SK-N-SH (cell line): ENCODE measurements at regions not wholly inside any gene's neighbourhood (a gene's known extent, or its start where the extent isn't known, plus 50 kb on each side); places are given as distances from the start of the nearest gene placed in this dataset.

ENCODE experiments used
- CTCF ChIA-PET: fragments of 300-600, 350-600 bp; formaldehyde crosslinking; extraction: SDS; loops from one replicate; lab custom pipeline; 2021; lab: Yijun Ruan, JAX
- POLR2A ChIA-PET: fragments of 350-600 bp; sonication (Branson Sonifier 250); formaldehyde crosslinking; extraction: SDS; loops from one replicate; lab custom pipeline; 2020; ENCODE audit warnings: antibody characterized with exemption, inconsistent platforms; lab: Yijun Ruan, JAX
- DNase-seq: peaks from one replicate; pipeline ENCODE4 v3.0.0; 2012
- H2AFZ ChIP-seq: fragments of 200-600 bp; sonication (generic); 2 replicates; pipeline ENCODE4 v1.8.1; 2016; ENCODE audit warnings: antibody characterized with exemption, mild to moderate bottlenecking, low read depth
- H3F3A ChIP-seq: fragments of 200-600 bp; sonication (generic); replicated peaks from 2 replicates; pipeline ENCODE3; 2016; ENCODE audit warnings: antibody characterized with exemption, mild to moderate bottlenecking; ENCODE audit not compliant: insufficient read depth
- H3K27ac ChIP-seq, 2 experiments: fragments of 200-500 bp in 1 of 2; fragments of 200-600 bp in 1 of 2; sonication (Bioruptor generic) in 1 of 2; sonication (generic), shearing (Covaris generic) in 1 of 2; 2 replicates each; pipeline versions ENCODE4 v1.5.1 to v1.6.1; 2014 to 2016; ENCODE audit warnings: low read depth in 2 of 2, inconsistent platforms in 1 of 2, low read length in 1 of 2, mild to moderate bottlenecking in 1 of 2, mixed read lengths in 1 of 2
- H3K27me3 ChIP-seq: fragments of 200-600 bp; sonication (generic), shearing (Covaris generic); 2 replicates; pipeline ENCODE4 v1.6.1; 2016; ENCODE audit warnings: mixed run types; ENCODE audit not compliant: insufficient read depth
- H3K36me3 ChIP-seq, 2 experiments: fragments of 200-500 bp in 1 of 2; fragments of 200-600 bp in 1 of 2; sonication (Bioruptor generic) in 1 of 2; sonication (generic) in 1 of 2; replicated peaks in 1 of 2; 2 replicates each; pipeline versions ENCODE3 to v1.5.1; 2014 to 2016; ENCODE audit warnings: low read length in 1 of 2, mild to moderate bottlenecking in 1 of 2; ENCODE audit not compliant: insufficient read depth in 2 of 2, control insufficient read depth in 1 of 2
- H3K4me1 ChIP-seq, 2 experiments: fragments of 200-500 bp in 1 of 2; fragments of 200-600 bp in 1 of 2; sonication (Bioruptor generic) in 1 of 2; sonication (generic), shearing (Covaris generic) in 1 of 2; 2 replicates each; pipeline versions ENCODE4 v1.5.1 to v1.6.1; 2014 to 2016; ENCODE audit warnings: low read depth in 1 of 2, low read length in 1 of 2, mixed run types in 1 of 2; ENCODE audit not compliant: insufficient read depth in 2 of 2, control insufficient read depth in 1 of 2
- H3K4me2 ChIP-seq: fragments of 200-600 bp; sonication (generic), shearing (Covaris generic); 2 replicates; pipeline ENCODE4 v1.6.1; 2017; ENCODE audit warnings: mixed run types
- H3K4me3 ChIP-seq, 2 experiments: fragments of 200-500 bp in 1 of 2; fragments of 200-600 bp in 1 of 2; sonication (Bioruptor generic) in 1 of 2; sonication (generic), shearing (Covaris generic) in 1 of 2; 2 replicates each; pipeline versions ENCODE4 v1.5.1 to v1.8.1; 2014 to 2016; ENCODE audit warnings: low read depth in 2 of 2, inconsistent platforms in 1 of 2, low read length in 1 of 2, mild to moderate bottlenecking in 1 of 2, mixed read lengths in 1 of 2, moderate library complexity in 1 of 2
- H3K79me2 ChIP-seq: fragments of 200-600 bp; sonication (generic); 2 replicates; pipeline ENCODE4 v1.8.1; 2017; ENCODE audit warnings: mild to moderate bottlenecking; ENCODE audit not compliant: insufficient read depth
- H3K9ac ChIP-seq: fragments of 200-600 bp; sonication (generic); 2 replicates; pipeline ENCODE4 v1.6.1; 2017; ENCODE audit warnings: mixed run types
- H3K9me2 ChIP-seq: fragments of 200-600 bp; sonication (generic); 2 replicates; pipeline ENCODE4 v1.6.1; 2017; ENCODE audit warnings: mixed run types
- H3K9me3 ChIP-seq: fragments of 200-600 bp; sonication (generic); 2 replicates; pipeline ENCODE4 v1.6.1; 2017; ENCODE audit warnings: mixed run types, mild to moderate bottlenecking, moderate library complexity
- H4K20me1 ChIP-seq: fragments of 200-600 bp; sonication (generic); 2 replicates; pipeline ENCODE4 v1.6.1; 2017; ENCODE audit warnings: mild to moderate bottlenecking, mixed run types; ENCODE audit not compliant: insufficient read depth
- ELF1 ChIP-seq: IDR thresholded peaks from 2 replicates; pipeline ENCODE4 v1.4.0; 2012
- EP300 ChIP-seq, 2 experiments: IDR thresholded peaks; 2 replicates each; pipeline versions ENCODE4 v1.4.0 to v1.6.1; 2012; ENCODE audit warnings: borderline replicate concordance in 1 of 2, low read depth in 1 of 2, low read length in 1 of 2
- FOXM1 ChIP-seq: IDR thresholded peaks from 2 replicates; pipeline ENCODE4 v1.4.0; 2012; ENCODE audit warnings: low read depth, mild to moderate bottlenecking
- MAX ChIP-seq: IDR thresholded peaks from 2 replicates; pipeline ENCODE4 v1.4.0; 2012; ENCODE audit warnings: low read depth
- MEF2A ChIP-seq: IDR thresholded peaks from 2 replicates; pipeline ENCODE4 v1.4.0; 2012; ENCODE audit warnings: low read depth, borderline replicate concordance
- MXI1 ChIP-seq: IDR thresholded peaks from 2 replicates; pipeline ENCODE4 v1.6.1; 2012; ENCODE audit warnings: mild to moderate bottlenecking, low read depth, low read length, improper control_type of control experiment
- NRF1 ChIP-seq: IDR thresholded peaks from 2 replicates; pipeline ENCODE4 v1.6.1; 2012; ENCODE audit warnings: low read depth, mild to moderate bottlenecking, low read length
- POLR2AphosphoS5 ChIP-seq: IDR thresholded peaks from 2 replicates; pipeline ENCODE4 v1.6.1; 2012; ENCODE audit warnings: low read depth, low read length
- RCOR1 ChIP-seq: fragments of 150-350 bp; IDR thresholded peaks from 2 replicates; pipeline ENCODE4 v1.6.1; 2017; ENCODE audit warnings: antibody characterized with exemption, low read length
- RXRA ChIP-seq: IDR thresholded peaks from 2 replicates; pipeline ENCODE4 v1.4.0; 2012; ENCODE audit warnings: low read depth, mild to moderate bottlenecking, borderline replicate concordance
- SIN3A ChIP-seq: IDR thresholded peaks from 2 replicates; pipeline ENCODE4 v1.6.1; 2012; ENCODE audit warnings: low read depth, mild to moderate bottlenecking, low read length, moderate library complexity, borderline replicate concordance
- SMC3 ChIP-seq: IDR thresholded peaks from 2 replicates; pipeline ENCODE4 v1.6.1; 2012; ENCODE audit warnings: low read depth, low read length, improper control_type of control experiment
- USF2 ChIP-seq: fragments of 150-350 bp; IDR thresholded peaks from 2 replicates; pipeline ENCODE4 v1.6.1; 2017; ENCODE audit warnings: antibody characterized with exemption, low read length, low read depth, borderline replicate concordance
- WGBS: methylation state at CpG from one replicate; pipeline ENCODE4 v1.1.6; 2017; ENCODE audit warnings: low lambda C conversion rate; 5-methylcytosine and 5-hydroxymethylcytosine counted together
- TF ChIP-seq, protein P1 (sequence below): IDR thresholded peaks from 2 replicates; pipeline ENCODE4 v1.6.1; 2012; ENCODE audit warnings: mild to moderate bottlenecking, low read depth, low read length, moderate library complexity
- TF ChIP-seq, protein P2 (sequence below): IDR thresholded peaks from 2 replicates; pipeline ENCODE4 v1.4.0; 2012; ENCODE audit warnings: low read depth, borderline replicate concordance
- TF ChIP-seq, protein P3 (sequence below): IDR thresholded peaks from 2 replicates; pipeline ENCODE4 v1.4.0; 2012; ENCODE audit warnings: low read depth, borderline replicate concordance
- TF ChIP-seq, protein P4 (sequence below): fragments of 200-600 bp; sonication (generic); IDR thresholded peaks from 2 replicates; pipeline ENCODE4 v1.6.1; 2017; ENCODE audit warnings: antibody characterized with exemption, mild to moderate bottlenecking, moderate library complexity

GRCh38 chr2:234827096-234827860 is 124.5 kb upstream of the SH3BP4 start (continued):
- TF ChIP-seq, protein P1, sequence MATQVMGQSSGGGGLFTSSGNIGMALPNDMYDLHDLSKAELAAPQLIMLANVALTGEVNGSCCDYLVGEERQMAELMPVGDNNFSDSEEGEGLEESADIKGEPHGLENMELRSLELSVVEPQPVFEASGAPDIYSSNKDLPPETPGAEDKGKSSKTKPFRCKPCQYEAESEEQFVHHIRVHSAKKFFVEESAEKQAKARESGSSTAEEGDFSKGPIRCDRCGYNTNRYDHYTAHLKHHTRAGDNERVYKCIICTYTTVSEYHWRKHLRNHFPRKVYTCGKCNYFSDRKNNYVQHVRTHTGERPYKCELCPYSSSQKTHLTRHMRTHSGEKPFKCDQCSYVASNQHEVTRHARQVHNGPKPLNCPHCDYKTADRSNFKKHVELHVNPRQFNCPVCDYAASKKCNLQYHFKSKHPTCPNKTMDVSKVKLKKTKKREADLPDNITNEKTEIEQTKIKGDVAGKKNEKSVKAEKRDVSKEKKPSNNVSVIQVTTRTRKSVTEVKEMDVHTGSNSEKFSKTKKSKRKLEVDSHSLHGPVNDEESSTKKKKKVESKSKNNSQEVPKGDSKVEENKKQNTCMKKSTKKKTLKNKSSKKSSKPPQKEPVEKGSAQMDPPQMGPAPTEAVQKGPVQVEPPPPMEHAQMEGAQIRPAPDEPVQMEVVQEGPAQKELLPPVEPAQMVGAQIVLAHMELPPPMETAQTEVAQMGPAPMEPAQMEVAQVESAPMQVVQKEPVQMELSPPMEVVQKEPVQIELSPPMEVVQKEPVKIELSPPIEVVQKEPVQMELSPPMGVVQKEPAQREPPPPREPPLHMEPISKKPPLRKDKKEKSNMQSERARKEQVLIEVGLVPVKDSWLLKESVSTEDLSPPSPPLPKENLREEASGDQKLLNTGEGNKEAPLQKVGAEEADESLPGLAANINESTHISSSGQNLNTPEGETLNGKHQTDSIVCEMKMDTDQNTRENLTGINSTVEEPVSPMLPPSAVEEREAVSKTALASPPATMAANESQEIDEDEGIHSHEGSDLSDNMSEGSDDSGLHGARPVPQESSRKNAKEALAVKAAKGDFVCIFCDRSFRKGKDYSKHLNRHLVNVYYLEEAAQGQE: no peak
- TF ChIP-seq NRF1 (no peak), USF2 (no peak), EP300 (IDR thresholded peaks at IDR 0.05; ENCODE audit: borderline replicate concordance in 1 of 2, low read depth in 1 of 2, low read length in 1 of 2) (no peak), RCOR1 (no peak), SMC3 (no peak), MXI1 (no peak), FOXM1 (no peak)
- TF ChIP-seq, all 33 proteins: peak for 0

DNA sequence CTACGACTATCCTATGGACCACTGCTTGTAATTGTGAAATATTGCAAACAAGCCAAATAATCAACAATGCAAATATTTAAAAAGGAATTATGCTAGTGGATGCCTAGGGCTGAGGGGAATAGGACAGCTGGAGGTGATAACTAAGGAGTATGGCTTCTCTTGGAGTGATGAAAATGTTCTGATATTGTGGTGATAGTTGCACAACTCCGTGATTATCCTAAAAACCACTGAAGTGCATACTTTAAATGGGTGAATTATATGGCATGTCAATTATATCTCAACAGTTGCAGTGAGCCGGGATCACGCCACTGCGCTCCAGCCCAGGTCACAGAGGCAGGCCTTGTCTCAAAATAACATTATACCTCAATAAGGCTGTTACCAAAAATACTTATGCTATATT is 125.1 kb upstream of the SH3BP4 start:
- POLR2A ChIA-PET: no interaction called here
- CTCF ChIA-PET: no interaction called here
- TF ChIP-seq, protein P2, sequence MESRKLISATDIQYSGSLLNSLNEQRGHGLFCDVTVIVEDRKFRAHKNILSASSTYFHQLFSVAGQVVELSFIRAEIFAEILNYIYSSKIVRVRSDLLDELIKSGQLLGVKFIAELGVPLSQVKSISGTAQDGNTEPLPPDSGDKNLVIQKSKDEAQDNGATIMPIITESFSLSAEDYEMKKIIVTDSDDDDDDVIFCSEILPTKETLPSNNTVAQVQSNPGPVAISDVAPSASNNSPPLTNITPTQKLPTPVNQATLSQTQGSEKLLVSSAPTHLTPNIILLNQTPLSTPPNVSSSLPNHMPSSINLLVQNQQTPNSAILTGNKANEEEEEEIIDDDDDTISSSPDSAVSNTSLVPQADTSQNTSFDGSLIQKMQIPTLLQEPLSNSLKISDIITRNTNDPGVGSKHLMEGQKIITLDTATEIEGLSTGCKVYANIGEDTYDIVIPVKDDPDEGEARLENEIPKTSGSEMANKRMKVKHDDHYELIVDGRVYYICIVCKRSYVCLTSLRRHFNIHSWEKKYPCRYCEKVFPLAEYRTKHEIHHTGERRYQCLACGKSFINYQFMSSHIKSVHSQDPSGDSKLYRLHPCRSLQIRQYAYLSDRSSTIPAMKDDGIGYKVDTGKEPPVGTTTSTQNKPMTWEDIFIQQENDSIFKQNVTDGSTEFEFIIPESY: no peak
- TF ChIP-seq RXRA (no peak), RCOR1 (no peak), MEF2A (no peak), SIN3A (no peak), ELF1 (no peak), POLR2AphosphoS5 (no peak), MAX (no peak)
- TF ChIP-seq, protein P3, sequence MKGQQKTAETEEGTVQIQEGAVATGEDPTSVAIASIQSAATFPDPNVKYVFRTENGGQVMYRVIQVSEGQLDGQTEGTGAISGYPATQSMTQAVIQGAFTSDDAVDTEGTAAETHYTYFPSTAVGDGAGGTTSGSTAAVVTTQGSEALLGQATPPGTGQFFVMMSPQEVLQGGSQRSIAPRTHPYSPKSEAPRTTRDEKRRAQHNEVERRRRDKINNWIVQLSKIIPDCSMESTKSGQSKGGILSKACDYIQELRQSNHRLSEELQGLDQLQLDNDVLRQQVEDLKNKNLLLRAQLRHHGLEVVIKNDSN: no peak
- TF ChIP-seq, protein P4, sequence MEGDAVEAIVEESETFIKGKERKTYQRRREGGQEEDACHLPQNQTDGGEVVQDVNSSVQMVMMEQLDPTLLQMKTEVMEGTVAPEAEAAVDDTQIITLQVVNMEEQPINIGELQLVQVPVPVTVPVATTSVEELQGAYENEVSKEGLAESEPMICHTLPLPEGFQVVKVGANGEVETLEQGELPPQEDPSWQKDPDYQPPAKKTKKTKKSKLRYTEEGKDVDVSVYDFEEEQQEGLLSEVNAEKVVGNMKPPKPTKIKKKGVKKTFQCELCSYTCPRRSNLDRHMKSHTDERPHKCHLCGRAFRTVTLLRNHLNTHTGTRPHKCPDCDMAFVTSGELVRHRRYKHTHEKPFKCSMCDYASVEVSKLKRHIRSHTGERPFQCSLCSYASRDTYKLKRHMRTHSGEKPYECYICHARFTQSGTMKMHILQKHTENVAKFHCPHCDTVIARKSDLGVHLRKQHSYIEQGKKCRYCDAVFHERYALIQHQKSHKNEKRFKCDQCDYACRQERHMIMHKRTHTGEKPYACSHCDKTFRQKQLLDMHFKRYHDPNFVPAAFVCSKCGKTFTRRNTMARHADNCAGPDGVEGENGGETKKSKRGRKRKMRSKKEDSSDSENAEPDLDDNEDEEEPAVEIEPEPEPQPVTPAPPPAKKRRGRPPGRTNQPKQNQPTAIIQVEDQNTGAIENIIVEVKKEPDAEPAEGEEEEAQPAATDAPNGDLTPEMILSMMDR: no peak
- TF ChIP-seq, protein P1: no peak

More for the DNA sequence above, 125.1 kb upstream of the SH3BP4 start:
- H3K4me1 ChIP-seq: peaks cover 3% of the 10 kb centered on the region in 2 experiments; a peak in 1 of 4 replicates
- no peak overlapping the region for H3K4me3 ChIP-seq
- no peaks in the 10 kb centered on the region for H4K20me1 ChIP-seq
- WGBS: 87% methylated on average over 5 of the region's 5 CpGs
- H3F3A ChIP-seq: peaks cover 9% of the 10 kb centered on the region
- H3K36me3 ChIP-seq: no peaks in the 10 kb centered on the region
- no peak overlapping the region for H3K9ac ChIP-seq
- H3K79me2 ChIP-seq: no peaks in the 10 kb centered on the region
- H2AFZ ChIP-seq: no peak overlapping the region
- H3K9me2 ChIP-seq: no peaks in the 10 kb centered on the region
- no peak overlapping the region for H3K27ac ChIP-seq
- no peaks in the 10 kb centered on the region for H3K9me3 ChIP-seq
- DNase-seq: no peak
- H3K27me3 ChIP-seq: no peaks in the 10 kb centered on the region
- no peak overlapping the region for H3K4me2 ChIP-seq
